IMR-90 (cell line): ENCODE measurements at regions not wholly inside any gene's neighbourhood (a gene's known extent, or its start where the extent isn't known, plus 50 kb on each side); places are given as distances from the start of the nearest gene placed in this dataset.

ENCODE experiments used
- ATAC-seq: fragments of 200-7000 bp; cut with Tn5 transposase; 2 replicates; pipeline ENCODE4 v1.9.1; 2020; ENCODE audit warnings: low read depth, mild to moderate bottlenecking, moderate library complexity
- BruUV-seq: library from RNA; stranded (reverse); fragments of 400-500 nt; replicated peaks from 2 replicates; lab custom pipeline; 2021; lab: Mats Ljungman, UMichigan
- CTCF ChIA-PET: fragments of 300-600 bp; formaldehyde crosslinking; extraction: SDS; loops from one replicate; lab custom pipeline; 2021; ENCODE audit warnings: antibody characterized with exemption; lab: Yijun Ruan, JAX
- POLR2A ChIA-PET: fragments of 300-600 bp; sonication (Branson Sonifier 250); formaldehyde crosslinking; loops from one replicate; lab custom pipeline; 2022; ENCODE audit warnings: antibody characterized with exemption; ENCODE audit not compliant: unreplicated experiment; lab: Charles Lee
- DNase-seq: peaks from one replicate; pipeline ENCODE4 v3.0.0; 2013
- H2AFZ ChIP-seq: replicated peaks from 2 replicates; pipeline ENCODE3; 2013; ENCODE audit warnings: low read length, mild to moderate bottlenecking; ENCODE audit not compliant: poor library complexity
- H2AK5ac ChIP-seq: 2 replicates; pipeline ENCODE4 v1.6.1; 2013; ENCODE audit warnings: low read depth, low read length, inconsistent platforms
- H2AK9ac ChIP-seq: replicated peaks from 2 replicates; pipeline ENCODE3; 2013; ENCODE audit warnings: mild to moderate bottlenecking, low read depth, low read length, moderate library complexity; ENCODE audit not compliant: poor library complexity
- H2BK120ac ChIP-seq: 2 replicates; pipeline ENCODE4 v1.6.1; 2013; ENCODE audit warnings: low read depth, low read length, inconsistent platforms
- H2BK15ac ChIP-seq: 3 replicates; pipeline ENCODE4 v1.6.1; 2013; ENCODE audit warnings: low read depth, low read length, inconsistent platforms
- H2BK20ac ChIP-seq: 2 replicates; pipeline ENCODE4 v1.6.1; 2013; ENCODE audit warnings: low read depth, mild to moderate bottlenecking, inconsistent platforms, low read length, moderate library complexity
- H2BK5ac ChIP-seq: 2 replicates; pipeline ENCODE4 v1.6.1; 2013; ENCODE audit warnings: mild to moderate bottlenecking, low read depth, low read length, inconsistent platforms; ENCODE audit not compliant: poor library complexity, severe bottlenecking
- H3K14ac ChIP-seq: replicated peaks from 2 replicates; pipeline ENCODE4 v1.6.1; 2013; ENCODE audit warnings: low read depth, low read length, inconsistent platforms
- H3K18ac ChIP-seq: 2 replicates; pipeline ENCODE4 v1.6.1; 2013; ENCODE audit warnings: low read depth, low read length, control low read depth
- H3K23ac ChIP-seq: 2 replicates; pipeline ENCODE4 v1.6.1; 2013; ENCODE audit warnings: low read depth, low read length, inconsistent platforms
- H3K27ac ChIP-seq: 2 replicates; pipeline ENCODE4 v1.5.1; 2013; ENCODE audit warnings: mild to moderate bottlenecking, control low read depth, low read length; ENCODE audit not compliant: insufficient read depth
- H3K27me3 ChIP-seq: 2 replicates; pipeline ENCODE4 v1.6.1; 2013; ENCODE audit warnings: low read length; ENCODE audit not compliant: control insufficient read depth, insufficient read depth
- H3K36me3 ChIP-seq: 2 replicates; pipeline ENCODE4 v1.6.1; 2013; ENCODE audit warnings: low read length, mixed read lengths; ENCODE audit not compliant: control insufficient read depth, insufficient read depth
- H3K4ac ChIP-seq: 2 replicates; pipeline ENCODE4 v1.6.1; 2013; ENCODE audit warnings: low read depth, low read length, inconsistent platforms
- H3K4me1 ChIP-seq: 2 replicates; pipeline ENCODE4 v1.6.1; 2013; ENCODE audit warnings: low read length, mixed read lengths; ENCODE audit not compliant: control insufficient read depth, insufficient read depth
- H3K4me2 ChIP-seq: 2 replicates; pipeline ENCODE4 v1.6.1; 2013; ENCODE audit warnings: low read depth, mild to moderate bottlenecking, control low read depth, low read length, moderate library complexity
- H3K4me3 ChIP-seq: 2 replicates; pipeline ENCODE4 v1.5.1; 2013; ENCODE audit warnings: low read depth, mild to moderate bottlenecking, control low read depth, low read length, moderate library complexity; ENCODE audit not compliant: insufficient read depth
- H3K56ac ChIP-seq: 2 replicates; pipeline ENCODE4 v1.6.1; 2013; ENCODE audit warnings: low read length, inconsistent platforms; ENCODE audit not compliant: insufficient read depth; ENCODE audit errors: extremely low read depth
- H3K79me1 ChIP-seq, 2 experiments: 2 replicates each; pipeline ENCODE4 v1.6.1; 2013; ENCODE audit warnings: low read length in 2 of 2, inconsistent platforms in 1 of 2, low read depth in 1 of 2
- H3K9ac ChIP-seq: 2 replicates; pipeline ENCODE4 v1.6.1; 2013; ENCODE audit warnings: low read depth, low read length, control low read depth
- H3K9me1 ChIP-seq: 2 replicates; pipeline ENCODE4 v1.6.1; 2013; ENCODE audit warnings: low read length, inconsistent platforms; ENCODE audit not compliant: insufficient read depth
- H3K9me3 ChIP-seq: 2 replicates; pipeline ENCODE4 v1.6.1; 2013; ENCODE audit warnings: low read length; ENCODE audit not compliant: control insufficient read depth, insufficient read depth
- H4K20me1 ChIP-seq: 2 replicates; pipeline ENCODE4 v1.6.1; 2013; ENCODE audit warnings: low read length, inconsistent platforms; ENCODE audit not compliant: insufficient read depth
- H4K5ac ChIP-seq: 2 replicates; pipeline ENCODE4 v1.6.1; 2013; ENCODE audit warnings: mild to moderate bottlenecking, low read depth, low read length, control low read depth
- H4K8ac ChIP-seq, 2 experiments: 2 replicates each; pipeline ENCODE4 v1.6.1; 2013; ENCODE audit warnings: low read depth in 2 of 2, low read length in 2 of 2, control low read depth in 1 of 2, inconsistent platforms in 1 of 2
- H4K91ac ChIP-seq: 2 replicates; pipeline ENCODE4 v1.6.1; 2013; ENCODE audit warnings: low read depth, low read length, inconsistent platforms; ENCODE audit not compliant: insufficient read depth
- ELK1 ChIP-seq: fragments of 150-350 bp; IDR thresholded peaks from 2 replicates; pipeline ENCODE4 v1.6.1; 2016; ENCODE audit warnings: low read depth, mild to moderate bottlenecking, low read length, moderate library complexity, borderline replicate concordance
- MAZ ChIP-seq: IDR thresholded peaks from 2 replicates; pipeline ENCODE4 v1.6.1; 2012; ENCODE audit warnings: low read depth, mild to moderate bottlenecking, low read length, improper control_type of control experiment, moderate library complexity, borderline replicate concordance
- MXI1 ChIP-seq: IDR thresholded peaks from 2 replicates; pipeline ENCODE4 v1.6.1; 2012; ENCODE audit warnings: low read depth, mild to moderate bottlenecking, low read length, moderate library complexity, borderline replicate concordance
- POLR2A ChIP-seq: IDR thresholded peaks from 2 replicates; pipeline ENCODE4 v1.6.1; 2012; ENCODE audit warnings: mild to moderate bottlenecking, low read depth, low read length
- RFX5 ChIP-seq: IDR thresholded peaks from 2 replicates; pipeline ENCODE4 v1.8.0; 2012; ENCODE audit warnings: low read depth, mild to moderate bottlenecking, low read length, moderate library complexity
- USF2 ChIP-seq: fragments of 150-350 bp; IDR thresholded peaks from 2 replicates; pipeline ENCODE4 v1.6.1; 2017; ENCODE audit warnings: mild to moderate bottlenecking, antibody characterized with exemption, low read length, low read depth
- dilution Hi-C: fragments of 300-500 bp; cut with HindIII; formaldehyde crosslinking; loops from one replicate; pipeline ENCODE4 v1.14.3; 2018; ENCODE audit warnings: low sequenced_read_pairs; ENCODE audit not compliant: unreplicated experiment
- in situ Hi-C: fragments of 300-500 bp; cut with MboI; formaldehyde crosslinking; loops from 3 replicates; pipeline ENCODE4 v1.14.3; 2019; ENCODE audit warnings: low sequenced_read_pairs, inconsistent platforms, mixed read lengths
- intact Hi-C: fragments of 100-400 bp; cut with micrococcal nuclease; formaldehyde crosslinking; loops from 2 replicates; pipeline ENCODE4 v1.10.0; 2022

GRCh38 chr3:35120026-35120425, 519.3 kb upstream of the ARPP21 start:
- Histone ChIP-seq H2AK9ac (no peak overlapping the region), H3K4me2 (no peak overlapping the region), H3K23ac (no peak overlapping the region), H2BK120ac (no peak overlapping the region), H3K27me3 (no peaks in the 10 kb centered on the region), H3K9me1 (no peaks in the 10 kb centered on the region), H3K18ac (no peak overlapping the region), H3K36me3 (no peaks in the 10 kb centered on the region), H3K4me1 (no peaks in the 10 kb centered on the region), H2AK5ac (no peak overlapping the region), H3K14ac (no peak overlapping the region), H2AFZ (no peak overlapping the region), H3K9me3 (0 out of 2 replicates have a peak, but pooled peaks cover 2% of the 10 kb centered on the region), H3K27ac (no peak overlapping the region), H4K20me1 (no peaks in the 10 kb centered on the region), H3K79me1 (no peaks in the 10 kb centered on the region), H2BK15ac (no peak overlapping the region), H3K9ac (no peak overlapping the region), H4K91ac (no peak overlapping the region), H4K5ac (no peak overlapping the region), H3K4ac (no peak overlapping the region), H3K56ac (no peak overlapping the region), H4K8ac (no peak overlapping the region), H2BK20ac (no peak overlapping the region), H3K4me3 (no peak overlapping the region), H2BK5ac (no peak overlapping the region)
- intact Hi-C loops, result no loop called here
- TF ChIP-seq USF2 (no peak), ELK1 (no peak), RFX5 (no peak), MXI1 (no peak), MAZ (no peak), POLR2A (no peak)
- dilution Hi-C loops, result no loop called here
- DNase-seq (no peak), ATAC-seq (no peak)
- CTCF ChIA-PET, result no interaction called here
- BruUV-seq, result no TSS peak
- POLR2A ChIA-PET, result no interaction called here
- in situ Hi-C loops, result no loop called here
